Inflammatory macrophage treated with lipopolysaccharide for 1 hour (primary cell): ENCODE measurements at regions not wholly inside any gene's neighbourhood (a gene's known extent, or its start where the extent isn't known, plus 50 kb on each side); places are given as distances from the start of the nearest gene placed in this dataset.
A peak's percentile ranks its signal among the peaks of the same experiment; 100 is the strongest.

ENCODE experiments used
- DNase-seq, 2 donors: peaks; one replicate each; pipeline ENCODE4 v3.0.0-alpha.2; 2020 to 2022

DNA sequence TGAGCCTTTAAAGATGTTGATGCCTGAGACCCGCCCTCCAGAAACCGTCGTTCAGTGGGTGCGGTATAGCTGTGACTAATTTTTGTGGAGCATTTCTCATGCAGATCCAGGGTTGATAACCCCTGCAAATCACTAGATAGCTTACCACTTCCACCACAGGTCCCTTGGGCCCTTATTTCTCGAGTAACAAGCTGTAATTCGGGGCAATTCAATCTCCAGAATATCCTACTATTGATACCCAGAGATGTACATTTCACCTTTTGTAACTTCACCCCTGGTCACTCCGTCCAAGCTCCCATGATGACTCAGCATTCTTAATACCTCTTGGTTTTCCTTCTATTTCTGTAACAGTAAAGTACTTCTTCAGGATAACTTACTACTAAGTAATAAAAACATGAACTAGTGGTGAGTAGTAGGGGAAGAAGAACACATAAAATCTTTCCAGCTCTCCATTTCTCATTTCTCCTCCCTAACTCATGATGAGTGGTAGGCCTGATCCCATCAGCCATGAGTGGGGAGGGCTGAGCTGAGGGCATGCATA lies 71.9 kb upstream of the UBL3 start:
- no peak for DNase-seq

DNA sequence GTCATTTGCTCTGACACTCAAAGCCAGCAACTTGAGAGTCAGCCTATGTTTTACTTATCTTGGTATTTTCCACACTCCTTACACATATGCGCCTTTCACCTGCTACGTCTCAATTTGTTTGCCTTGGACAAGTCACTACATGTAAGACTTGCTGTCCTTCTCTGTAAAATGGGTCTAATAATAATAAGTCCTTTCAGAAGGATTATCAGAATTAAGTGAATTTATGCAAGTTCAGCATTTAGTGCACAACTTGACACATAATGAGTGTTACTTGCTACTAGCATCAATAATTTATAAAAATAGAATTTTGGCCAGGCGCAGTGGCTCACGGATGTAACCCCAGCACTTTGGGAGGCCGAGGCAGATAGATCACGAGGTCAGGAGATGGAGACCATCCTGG lies 71.1 kb upstream of the UBL3 start:
- no peak for DNase-seq

GRCh38 chr13:29920025-29920643 lies 69.7 kb upstream of the UBL3 start:
- no peak for DNase-seq

GRCh38 chr13:29918845-29919244 lies 68.4 kb upstream of the UBL3 start:
- DNase-seq, result no peak

DNA sequence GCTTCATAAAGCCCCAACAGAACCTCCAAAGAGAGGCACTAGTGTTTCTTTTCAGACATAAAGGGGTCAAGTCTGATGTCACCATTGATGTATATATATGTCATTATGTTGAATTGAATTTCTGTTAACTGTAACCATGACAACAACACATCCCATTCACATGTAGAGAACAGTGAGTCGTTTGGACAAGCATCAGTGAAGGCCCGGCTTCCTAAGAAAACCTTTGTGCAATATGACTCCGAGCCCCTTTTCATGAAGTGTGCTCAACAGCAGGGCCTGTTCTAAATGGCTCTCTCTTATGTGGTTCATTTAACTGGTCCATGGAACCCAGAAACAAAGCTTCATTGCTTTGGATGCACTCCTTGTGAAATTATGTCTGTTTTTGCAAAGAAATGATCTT lies 67.2 kb upstream of the UBL3 start:
- no peak for DNase-seq

GRCh38 chr13:29914581-29914980 lies 64.2 kb upstream of the UBL3 start:
- DNase-seq, result peak; percentile 42 to 72

DNA sequence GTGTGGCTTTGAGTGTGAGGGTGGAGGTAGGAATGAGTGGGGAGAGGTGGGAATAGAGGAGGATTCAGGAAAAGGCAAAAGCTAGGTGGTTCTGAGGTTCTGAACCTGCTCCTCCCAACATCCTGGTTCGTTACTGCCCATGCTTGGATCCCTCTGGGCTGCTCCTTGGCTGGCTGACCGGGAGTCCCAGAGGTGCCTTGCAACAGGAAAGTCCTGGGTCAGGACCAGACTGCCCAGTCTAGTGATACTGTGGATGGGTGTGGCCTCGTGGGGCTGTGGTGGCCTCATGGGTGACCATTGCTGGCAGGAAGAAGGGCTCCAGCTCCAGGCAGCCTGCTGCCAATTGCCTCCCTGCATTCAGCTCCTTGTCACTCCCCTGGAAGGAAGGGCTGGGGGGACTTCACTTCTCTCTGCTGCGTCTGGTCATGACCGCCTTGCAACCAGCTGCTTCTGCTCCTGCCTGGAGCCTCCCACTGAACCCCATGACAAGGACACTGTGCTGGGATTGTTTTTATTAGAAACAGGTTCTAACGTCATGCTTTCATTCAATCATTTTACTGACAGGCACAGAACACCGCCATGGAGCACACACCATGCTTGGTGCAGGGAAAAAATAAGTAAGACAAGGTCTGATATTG lies 61.5 kb upstream of the UBL3 start:
- no peak for DNase-seq

DNA sequence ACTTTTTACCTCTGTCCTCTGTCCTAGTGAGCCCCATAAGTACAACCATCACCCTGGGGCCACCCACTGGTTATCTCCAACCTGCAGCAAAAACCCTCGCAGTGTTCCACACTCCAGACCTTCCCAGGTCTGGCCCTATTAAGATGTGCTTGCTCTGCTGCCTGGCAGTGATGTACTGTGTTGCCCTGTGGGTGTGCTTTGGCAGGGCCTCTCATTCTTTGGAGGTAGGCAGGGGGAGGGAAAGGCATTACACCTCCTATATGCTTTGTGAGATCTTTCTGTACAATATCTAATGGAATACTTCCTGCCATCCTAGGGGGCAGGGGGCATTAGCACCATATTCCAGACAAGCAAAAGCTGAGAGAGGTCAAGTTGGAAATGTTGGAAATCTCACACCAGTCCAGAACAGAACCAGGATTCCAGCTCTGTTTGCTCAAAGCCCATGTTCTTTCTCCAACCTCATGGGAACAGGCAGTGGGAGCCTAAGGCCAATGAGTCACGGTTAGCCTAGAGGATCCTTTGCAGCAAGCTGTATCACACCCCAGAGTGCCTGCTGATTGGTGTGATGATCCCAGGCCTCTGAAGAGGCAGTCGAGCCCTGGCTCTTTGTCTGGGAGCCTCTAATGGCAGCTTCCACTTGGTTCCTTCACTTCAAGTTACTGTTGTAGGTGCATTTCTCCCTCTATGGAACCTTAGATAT lies 59.7 kb upstream of the UBL3 start:
- no peak for DNase-seq

DNA sequence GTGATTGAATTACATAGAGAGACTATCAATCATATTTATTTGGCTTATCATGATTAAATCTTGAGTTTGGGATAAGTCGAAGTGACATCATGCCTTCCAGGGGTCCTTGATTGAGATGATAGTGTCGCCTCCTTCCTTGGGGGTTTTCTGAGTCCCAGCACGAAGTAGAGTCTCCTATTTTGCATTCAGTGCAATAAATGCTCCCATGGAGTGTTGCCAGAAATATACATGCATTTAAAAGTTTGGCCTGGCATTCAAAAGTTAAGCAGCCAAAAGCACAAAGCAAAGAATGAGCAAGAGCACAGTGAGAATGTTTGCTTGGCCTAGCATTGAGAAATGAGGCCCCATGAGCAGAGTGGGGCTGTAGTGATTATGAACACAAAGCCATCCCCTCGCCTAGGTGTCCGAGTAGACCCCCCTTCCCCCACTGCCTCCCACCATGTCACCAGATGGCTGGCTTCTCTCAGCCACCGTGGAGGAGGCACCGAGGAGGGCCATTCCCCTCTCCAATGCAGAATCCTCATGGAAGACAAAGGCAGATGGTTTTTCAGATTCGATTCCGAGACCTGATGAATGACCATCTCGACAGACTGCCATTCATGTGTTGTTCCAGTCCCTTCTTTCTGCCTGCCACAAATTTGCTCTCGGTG lies 58.8 kb upstream of the UBL3 start:
- no peak for DNase-seq

DNA sequence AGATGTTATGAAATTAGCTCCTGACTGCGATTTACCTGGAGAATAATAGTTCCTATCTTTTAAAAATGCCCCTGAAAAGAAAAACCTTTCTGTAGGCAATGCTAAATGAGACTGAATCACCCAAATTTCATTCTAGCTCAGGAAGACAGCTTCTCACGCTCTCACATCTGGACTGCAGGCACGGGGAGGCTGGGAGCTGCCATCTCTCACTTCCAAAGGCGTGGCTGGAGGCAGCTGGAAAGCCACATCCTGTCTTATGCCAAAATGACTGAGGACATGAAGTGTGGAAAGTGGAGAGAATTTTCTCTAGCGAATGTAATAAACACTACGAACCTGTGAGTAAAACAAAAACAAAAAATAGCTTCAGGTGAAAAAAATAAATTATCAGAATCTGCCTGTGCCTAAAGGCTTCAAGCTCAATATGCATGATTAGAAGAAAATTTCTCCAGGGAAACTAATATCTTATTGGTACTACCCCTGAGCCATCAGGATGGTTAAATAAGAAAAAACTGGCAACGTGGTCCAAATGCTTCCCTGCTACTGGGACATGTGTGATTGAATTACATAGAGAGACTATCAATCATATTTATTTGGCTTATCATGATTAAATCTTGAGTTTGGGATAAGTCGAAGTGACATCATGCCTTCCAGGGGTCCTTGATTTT lies 58.1 kb upstream of the UBL3 start:
- DNase-seq, result no peak

GRCh38 chr13:29907670-29908069 lies 57.3 kb upstream of the UBL3 start:
- no peak for DNase-seq

- DNase-seq, result no peak
These were observed 56.1 kb upstream of the UBL3 start for GRCh38 chr13:29906432-29907011.

DNA sequence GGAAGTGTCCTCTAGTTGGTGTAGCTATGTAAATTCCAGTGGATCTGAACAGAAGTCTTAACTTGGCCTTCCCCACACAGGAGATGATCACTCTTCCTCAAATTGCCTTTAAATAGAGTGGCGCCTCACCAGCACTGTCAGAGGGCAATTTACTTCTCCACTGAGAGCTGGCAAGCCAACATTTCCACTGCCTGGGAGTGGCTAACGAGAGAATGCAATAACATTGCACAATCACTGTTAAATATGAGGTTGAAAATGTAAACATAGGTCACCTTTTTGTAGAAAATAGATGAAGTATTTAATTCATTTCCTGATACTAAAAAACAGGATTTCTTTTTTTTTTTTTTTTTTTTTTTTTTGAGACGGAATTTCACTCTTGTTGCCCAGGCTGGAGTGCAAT lies 55.4 kb upstream of the UBL3 start:
- peak; percentile 77 to 81 for DNase-seq

GRCh38 chr13:29903996-29904395 lies 53.6 kb upstream of the UBL3 start:
- DNase-seq, result no peak

- no peak for DNase-seq
These were observed 53.1 kb upstream of the UBL3 start for GRCh38 chr13:29903543-29903942.

DNA sequence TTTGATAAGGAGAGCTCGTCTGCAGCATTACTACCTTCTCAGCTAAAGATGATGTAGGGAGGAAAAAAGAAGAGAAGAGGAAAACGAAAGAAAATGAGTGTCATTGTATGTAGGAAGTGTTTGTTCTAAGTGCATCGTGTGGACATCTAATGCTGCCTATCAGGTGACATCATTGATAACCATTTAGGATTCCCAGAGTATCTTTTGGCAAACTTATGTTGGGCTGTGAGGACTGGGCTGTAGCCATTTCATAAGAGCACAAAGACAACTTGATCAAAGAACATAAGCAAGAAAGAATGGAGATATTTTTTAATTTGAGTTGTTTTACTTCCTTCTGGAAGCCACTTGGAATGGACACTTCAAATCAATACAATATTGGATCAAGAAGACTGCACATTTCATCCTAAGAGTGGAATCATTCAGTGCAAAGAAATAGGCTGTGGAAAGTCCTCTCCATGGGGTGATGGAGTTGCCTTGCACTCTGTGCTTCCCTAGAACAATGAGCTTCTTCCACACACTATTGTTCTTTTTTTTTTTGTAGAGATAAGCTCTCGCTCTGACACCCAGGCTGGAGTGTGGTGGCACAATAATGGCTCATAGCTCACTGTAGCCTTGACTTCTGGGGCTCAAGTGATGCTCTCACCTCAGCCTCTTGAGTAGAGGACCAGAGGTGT lies 52.4 kb upstream of the UBL3 start:
- no peak for DNase-seq

DNA sequence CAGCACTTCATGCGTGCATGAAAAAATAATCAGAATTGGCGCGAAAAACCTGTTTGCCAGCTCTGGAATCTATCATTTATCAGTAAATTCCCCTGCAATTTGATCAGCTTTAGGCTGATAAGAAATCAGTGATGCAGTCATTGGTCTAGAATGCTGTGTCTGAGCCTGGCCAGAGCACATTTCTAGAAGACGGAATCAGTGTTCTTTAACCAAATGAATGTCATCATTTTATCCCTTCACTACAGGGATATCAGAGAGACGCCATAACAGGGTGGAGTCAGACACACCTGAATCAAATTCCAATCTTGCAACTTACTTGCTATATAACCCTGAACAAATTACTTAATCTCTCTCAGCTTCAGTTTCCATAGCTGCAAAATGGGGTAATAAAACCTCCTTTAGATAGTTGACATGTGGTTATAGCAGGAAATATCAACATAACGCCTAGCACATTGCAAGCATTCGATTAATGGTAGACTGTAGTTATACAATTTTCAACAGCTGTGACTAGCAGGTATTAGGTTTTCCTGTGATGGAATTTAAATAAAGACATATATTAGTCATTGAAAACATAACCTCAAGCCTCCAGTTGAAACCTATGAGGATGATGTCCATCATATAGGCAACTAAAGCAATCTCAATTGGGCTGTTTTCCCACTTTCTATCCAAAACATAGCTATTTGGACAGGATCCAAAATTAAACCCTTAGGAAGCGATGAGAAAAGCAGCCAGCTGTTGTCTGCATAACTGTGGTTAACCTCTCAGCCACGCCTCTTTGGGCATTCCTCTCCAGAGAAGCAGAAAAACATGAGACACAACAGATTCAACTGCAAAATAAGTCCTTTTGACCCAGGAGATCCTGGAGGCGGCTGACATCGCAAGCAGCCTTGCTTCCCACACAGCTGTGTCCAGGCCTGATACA lies 51.6 kb upstream of the UBL3 start:
- DNase-seq, result peak; percentile 43 to 79
